ENCODE measurements at regions not wholly inside any gene's neighbourhood (a gene's known extent, or its start where the extent isn't known, plus 50 kb on each side); places are given as distances from the start of the nearest gene placed in this dataset. TPM values are rescaled to one million over a fixed set of nuclear protein-coding genes. Genes with fewer than 3 reads are reported as not detected.

DNA sequence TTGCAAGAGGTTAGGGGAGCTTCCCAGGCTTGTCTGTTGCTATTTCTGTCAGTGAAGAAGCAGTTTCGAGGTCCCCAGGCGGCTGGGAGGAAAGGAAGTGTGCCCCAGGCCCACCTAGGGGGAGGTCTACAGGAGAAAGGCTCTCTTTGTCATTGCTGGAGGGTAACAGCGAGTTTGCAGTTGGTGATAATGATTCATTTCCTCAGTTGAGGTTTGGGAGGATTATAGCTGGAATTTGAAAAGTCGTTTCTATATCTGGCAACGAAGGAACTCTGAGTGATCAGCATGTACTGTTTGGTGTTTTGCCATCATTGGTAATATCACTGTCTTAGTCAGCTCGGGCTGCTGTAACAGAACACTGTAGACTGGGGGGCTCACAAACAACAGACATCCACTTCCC, 65.5 kb upstream of the UBE3A start:
- no peak for DNase-seq

DNA sequence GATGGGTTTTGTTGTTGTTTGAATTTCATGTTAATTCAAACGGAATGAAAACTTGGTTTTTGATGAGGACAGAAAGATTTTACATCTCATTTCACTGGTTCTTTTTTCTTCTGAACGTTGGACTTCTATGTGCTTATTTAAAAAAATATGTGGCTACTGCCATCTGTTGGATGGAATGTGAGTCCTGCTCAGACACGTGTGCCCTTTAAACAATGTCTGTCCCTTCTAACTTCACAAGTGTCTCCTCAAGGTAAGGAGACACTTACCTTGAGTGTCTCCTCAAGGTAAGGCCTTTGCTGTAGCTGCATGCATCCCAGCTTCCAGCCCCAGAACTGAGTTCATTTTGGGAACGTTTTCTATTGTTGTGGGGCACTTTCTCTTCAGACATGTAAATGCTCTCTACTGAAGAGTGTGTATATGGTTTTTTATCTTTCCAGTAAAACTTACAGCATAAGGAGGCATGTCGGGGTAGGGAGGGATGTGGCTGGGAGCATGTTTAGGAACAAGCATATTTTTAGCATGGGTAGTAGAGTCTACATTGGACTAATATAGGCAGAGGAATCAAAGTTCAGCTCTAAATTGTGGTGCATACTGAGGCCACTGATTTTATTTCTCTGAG, 63.1 kb upstream of the UBE3A start:
- peak; percentile 74 for DNase-seq

DNA sequence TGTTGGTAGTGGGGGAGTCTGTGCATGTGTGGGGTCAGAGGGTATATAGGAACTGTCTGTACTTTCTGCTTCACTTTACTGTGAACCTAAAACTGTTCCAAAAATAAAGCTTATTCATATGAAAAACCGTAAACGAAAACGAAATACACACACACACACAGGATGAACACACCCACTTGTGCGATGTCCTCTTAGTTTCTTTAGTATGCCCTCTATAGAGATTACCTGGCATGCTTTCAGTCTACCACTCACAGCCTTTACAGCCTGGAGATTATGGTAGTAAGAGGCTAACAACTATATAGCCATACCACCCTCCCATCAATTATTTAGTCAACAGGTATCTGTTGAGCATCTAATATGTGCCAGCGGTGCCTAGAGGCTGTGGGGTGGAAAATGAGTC, 60.0 kb upstream of the UBE3A start:
- DNase-seq, result no peak

DNA sequence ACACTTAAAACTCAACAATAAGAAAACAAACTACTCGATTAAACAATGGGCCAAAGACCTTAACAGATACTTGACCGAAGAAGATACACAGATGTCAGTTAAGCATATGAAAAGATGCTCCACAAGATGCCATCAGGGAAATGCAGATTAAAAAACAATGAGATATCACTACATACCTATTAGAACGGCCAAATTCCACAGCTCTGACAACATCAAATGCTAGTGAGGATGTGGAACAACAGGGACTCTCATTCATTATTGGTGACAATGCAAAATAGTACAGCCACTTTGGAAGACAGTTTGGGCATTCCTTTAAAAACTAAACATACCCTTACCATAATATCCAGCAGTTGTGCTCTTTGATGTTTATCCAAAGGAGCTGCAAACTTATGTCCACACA, 59.1 kb upstream of the UBE3A start:
- DNase-seq, result no peak

DNA sequence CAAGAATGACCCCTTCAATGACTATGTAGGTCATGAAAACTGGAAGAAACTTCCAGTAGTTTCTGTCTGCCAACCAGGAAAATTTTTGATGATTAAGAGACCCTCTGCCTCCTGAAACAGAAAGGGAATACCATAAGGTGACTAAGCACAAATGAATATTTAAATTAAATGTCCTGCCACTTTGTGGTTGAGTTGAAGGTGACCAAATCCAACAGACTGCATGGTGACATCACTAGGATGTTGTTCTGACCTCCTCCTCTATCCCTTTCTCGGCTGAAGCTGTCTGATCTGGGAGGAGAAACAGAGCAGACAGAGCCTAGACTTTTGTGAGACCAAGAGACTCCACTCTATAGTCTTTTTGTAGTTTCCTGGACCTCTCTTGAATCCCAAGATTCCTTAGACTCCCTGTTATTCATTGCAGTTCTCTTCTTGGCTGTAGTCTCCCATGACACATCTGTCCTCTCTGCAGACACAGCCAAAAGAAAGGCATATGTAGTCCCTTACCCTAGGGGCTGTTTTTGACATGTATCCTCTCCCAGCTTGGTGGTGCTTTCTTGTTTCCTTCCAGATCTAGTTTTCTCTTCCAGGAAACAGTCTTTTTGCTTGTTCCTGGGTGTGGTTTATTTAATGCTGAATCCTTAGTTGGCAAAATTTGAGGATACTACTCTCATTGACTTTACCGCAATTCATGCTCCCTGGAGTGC, 55.2 kb upstream of the UBE3A start:
- no peak for DNase-seq

DNA sequence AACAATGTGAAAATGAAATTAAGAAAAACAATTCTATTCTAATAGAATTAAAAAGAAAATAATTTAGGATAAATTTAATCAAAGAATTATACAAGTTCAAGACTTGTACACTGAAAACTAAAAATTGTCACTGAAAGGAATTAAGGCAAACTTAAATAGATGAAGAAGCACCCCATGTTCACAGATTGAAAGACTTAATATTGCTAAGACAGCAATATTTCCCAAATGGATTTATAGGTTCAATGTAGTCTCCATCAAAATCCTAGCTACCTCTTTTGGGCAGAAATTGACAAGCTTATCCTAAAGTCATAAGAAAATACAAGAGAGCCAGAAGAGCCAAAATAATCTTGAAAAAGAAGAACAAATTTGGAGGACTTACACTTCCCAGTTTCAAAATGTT, 53.5 kb upstream of the UBE3A start:
- DNase-seq, result no peak

Small RNA genes lying in the stretch of these regions (small RNA-seq; reads per million reads assigned to genes)
- not detected for gene AC023449.1 (ENCODE audit: low replicate concordance)

Data from tongue (tissue), 2 donors.